Mammary epithelial cell (primary cell): ENCODE measurements at regions not wholly inside any gene's neighbourhood (a gene's known extent, or its start where the extent isn't known, plus 50 kb on each side); places are given as distances from the start of the nearest gene placed in this dataset.

ENCODE experiments used
- CTCF ChIP-seq, 2 donors: IDR thresholded peaks in 1 of 2; conservative IDR thresholded peaks in 1 of 2; 2 replicates each; pipeline ENCODE4 v1.5.1; 2011 to 2012; ENCODE audit warnings: inconsistent platforms in 2 of 2, low read length in 2 of 2, mild to moderate bottlenecking in 2 of 2, control low read depth in 1 of 2, low read depth in 1 of 2; ENCODE audit not compliant: insufficient read depth in 1 of 2; ENCODE audit errors: extremely low read depth in 1 of 2
- EZH2 ChIP-seq: IDR thresholded peaks from 2 replicates; pipeline ENCODE4 v1.6.1; 2012; ENCODE audit warnings: low read length, inconsistent platforms, borderline replicate concordance

- TF ChIP-seq CTCF (conservative IDR thresholded peaks at IDR 0.05 in 1 of 2, IDR thresholded peaks at IDR 0.05 in 1 of 2; ENCODE audit: extremely low read depth in 1 of 2, insufficient read depth in 1 of 2, low read depth in 1 of 2, low read length in 2 of 2) (no peak), EZH2 (no peak)
Measured at GRCh38 chr10:123323884-123324283, 169.7 kb downstream of the BUB3 start.
